GM12873 (cell line): ENCODE measurements at regions not wholly inside any gene's neighbourhood (a gene's known extent, or its start where the extent isn't known, plus 50 kb on each side); places are given as distances from the start of the nearest gene placed in this dataset.

Experiments
- TF ChIP-seq, protein P1 (sequence below): IDR thresholded peaks from 2 replicates; pipeline ENCODE4 v1.5.1; 2012; ENCODE audit warnings: low read depth, mild to moderate bottlenecking, moderate library complexity, low read length, control low read depth; ENCODE audit not compliant: insufficient read depth; ENCODE audit errors: missing control alignments

DNA sequence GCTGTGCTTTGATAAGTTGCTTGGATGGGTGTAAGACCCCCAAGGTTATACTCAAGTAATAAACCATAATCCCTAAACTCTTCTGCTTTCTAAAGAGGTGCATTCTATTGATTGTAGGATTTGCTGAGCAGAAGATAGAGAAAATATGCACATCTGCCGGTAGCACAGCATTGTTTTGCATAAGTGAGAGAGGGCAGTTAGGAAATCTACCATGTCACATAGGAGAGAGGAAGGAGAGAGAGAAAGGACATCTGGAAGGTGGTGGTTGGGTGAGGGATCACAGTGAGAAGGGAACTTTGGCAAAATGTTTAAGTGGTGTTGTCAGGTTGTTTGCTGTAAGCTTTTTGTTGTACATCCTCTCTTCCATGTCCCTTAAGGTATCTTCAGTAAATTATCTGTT, 73.6 kb upstream of the BDNF start:
- TF ChIP-seq, protein P1, sequence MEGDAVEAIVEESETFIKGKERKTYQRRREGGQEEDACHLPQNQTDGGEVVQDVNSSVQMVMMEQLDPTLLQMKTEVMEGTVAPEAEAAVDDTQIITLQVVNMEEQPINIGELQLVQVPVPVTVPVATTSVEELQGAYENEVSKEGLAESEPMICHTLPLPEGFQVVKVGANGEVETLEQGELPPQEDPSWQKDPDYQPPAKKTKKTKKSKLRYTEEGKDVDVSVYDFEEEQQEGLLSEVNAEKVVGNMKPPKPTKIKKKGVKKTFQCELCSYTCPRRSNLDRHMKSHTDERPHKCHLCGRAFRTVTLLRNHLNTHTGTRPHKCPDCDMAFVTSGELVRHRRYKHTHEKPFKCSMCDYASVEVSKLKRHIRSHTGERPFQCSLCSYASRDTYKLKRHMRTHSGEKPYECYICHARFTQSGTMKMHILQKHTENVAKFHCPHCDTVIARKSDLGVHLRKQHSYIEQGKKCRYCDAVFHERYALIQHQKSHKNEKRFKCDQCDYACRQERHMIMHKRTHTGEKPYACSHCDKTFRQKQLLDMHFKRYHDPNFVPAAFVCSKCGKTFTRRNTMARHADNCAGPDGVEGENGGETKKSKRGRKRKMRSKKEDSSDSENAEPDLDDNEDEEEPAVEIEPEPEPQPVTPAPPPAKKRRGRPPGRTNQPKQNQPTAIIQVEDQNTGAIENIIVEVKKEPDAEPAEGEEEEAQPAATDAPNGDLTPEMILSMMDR: no peak

DNA sequence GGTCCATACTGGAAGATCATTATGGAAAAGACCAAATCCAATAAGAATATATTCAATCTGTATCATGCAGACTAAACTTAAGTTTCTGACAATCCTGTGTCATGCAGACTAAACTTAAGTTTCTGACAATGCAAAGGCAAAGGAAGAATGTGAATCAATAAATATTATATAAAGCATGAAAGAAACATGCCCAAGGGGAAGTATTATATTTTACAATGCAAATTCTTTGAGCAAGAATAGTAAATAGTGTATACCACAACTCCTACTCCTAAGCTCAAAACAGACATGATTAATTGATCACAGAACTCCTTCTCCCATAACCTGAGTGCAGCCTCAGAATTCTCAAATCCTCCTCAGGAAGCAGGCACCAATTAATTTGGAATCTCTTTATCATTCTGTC, 71.3 kb upstream of the BDNF start:
- TF ChIP-seq, protein P1: no peak

DNA sequence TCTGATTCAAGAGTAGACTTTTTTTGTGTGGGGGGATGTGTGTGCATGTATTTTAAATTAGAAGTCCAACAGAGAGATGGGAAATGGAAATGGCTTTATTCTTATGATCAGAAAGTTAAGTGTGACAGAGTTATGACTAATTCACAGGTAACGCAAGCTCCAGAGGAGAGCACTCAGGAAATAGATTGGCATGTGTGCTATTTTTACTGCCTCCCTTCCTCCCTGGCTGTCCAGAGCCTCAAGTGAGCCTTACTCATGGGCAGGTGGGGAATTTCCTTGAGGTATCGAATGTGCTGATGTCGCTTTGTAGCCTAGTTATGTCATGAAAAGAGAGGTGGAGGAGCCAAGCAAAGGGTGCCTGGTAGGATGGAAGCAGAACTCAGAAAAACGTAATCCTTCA, 70.3 kb upstream of the BDNF start:
- TF ChIP-seq, protein P1: no peak

DNA sequence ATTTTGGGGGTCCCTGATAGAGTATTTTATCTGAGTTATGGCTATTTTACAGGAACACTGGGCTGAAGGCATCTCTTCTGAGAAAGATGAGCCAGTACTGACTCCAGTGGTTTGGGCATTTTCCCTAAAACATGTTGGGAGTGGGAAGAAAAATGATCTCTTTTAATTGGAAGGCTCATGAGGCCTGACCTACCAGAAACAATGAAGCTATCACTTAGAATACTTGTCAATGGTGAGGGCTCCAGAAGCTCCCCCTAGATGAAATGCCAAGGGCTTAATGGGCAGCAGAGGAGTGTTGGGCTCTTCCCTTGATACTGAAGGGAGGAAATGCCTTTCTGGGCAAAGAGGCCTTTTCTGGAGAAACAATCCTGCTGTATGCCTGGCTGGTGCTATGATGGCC, 63.5 kb upstream of the BDNF start:
- TF ChIP-seq, protein P1: no peak

DNA sequence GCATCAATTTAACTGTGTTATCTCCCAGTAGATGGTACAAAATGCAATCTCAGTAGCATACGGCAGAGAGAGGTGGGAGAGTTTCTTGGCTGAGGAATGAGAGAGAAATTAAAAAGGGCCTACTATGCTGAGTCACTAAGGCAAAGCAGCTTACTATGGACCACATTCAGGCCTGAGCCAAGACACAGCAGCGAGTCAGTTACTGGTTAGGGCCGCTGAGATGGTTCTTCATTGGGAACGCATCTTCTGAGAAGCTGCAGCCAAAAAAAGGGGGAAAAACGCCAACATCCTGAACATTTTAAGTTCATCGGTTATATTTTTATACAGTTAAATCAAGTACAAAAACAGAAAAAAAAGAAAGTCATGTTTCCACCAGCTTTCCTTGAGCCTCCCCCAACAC, 61.1 kb upstream of the BDNF start:
- TF ChIP-seq, protein P1: no peak

DNA sequence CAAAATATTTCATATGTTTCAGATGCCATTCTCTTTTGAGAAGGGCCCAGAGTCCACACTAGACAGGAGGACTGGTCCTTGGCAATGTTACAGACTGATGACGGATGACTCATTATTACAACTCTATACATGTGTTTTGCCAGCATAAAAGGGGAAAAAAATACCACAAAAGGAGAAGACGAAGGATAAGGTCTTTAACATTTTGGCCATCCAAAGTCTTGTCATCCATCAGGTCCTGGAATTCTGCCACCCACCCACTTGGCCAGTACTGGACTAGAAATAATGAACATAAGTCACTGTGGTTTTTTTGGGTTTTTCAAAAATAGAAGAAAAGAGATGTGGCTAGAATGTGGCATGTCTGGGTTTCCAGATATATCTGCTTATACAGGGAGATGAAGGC, 57.7 kb upstream of the BDNF start:
- TF ChIP-seq, protein P1: no peak

DNA sequence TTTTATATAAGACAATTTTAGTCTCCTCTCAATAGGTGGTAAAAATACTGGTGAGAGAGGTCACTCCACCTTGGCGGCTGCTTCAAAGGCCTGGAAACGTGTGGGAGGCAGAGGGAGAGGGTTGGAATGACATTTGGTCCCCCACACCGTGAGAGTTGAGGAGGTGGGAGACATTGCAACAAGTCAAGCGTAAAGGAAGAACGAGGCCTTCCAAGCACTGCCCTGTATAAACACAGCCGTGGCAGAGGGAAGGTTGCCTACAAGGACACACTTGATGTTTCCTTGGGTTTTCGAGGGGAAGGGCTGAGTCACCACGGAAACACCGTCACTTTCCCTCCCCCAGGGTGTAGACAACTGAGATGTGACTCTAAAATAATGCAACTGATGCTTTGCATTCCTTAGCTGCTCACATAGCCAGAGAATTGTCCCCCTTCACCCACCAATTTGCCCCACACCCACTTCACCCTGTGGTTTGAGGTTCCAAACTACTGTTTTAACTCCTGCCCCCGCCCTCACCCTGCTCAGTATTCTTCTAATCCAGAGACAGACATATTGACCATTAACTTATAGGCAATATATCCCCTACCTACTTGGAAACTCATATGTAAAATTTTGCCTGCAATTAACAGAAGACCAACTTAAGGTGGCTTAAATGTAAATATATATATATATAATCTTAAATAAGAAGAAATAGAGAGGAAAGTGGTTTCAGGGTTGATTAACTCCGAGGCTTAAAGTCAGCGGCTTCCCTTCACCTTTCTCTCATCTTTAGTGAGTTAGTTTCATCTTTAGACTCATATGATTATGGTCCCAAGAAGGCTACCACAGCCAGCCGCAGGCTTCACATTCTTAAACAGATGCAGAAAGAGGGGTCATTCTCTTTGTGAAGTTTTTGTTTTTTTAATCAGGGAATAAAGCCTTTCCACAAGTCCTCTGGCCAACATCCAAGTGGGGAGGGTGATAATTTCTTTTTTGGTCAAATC, 54.1 kb upstream of the BDNF start:
- TF ChIP-seq, protein P1: no peak
